Cardiac fibroblast (primary cell): ENCODE measurements at regions not wholly inside any gene's neighbourhood (a gene's known extent, or its start where the extent isn't known, plus 50 kb on each side); places are given as distances from the start of the nearest gene placed in this dataset.
A peak's percentile ranks its signal among the peaks of the same experiment; 100 is the strongest.

Experiments
- DNase-seq, 2 donors: peaks; one replicate each; pipeline versions ENCODE4 v3.0.0 to v3.0.0-alpha.2; 2010; ENCODE audit warnings: low read depth in 2 of 2
- H3K4me3 ChIP-seq, 2 donors: replicated peaks in 1 of 2; 1 replicate in 1 of 2; 2 replicates in 1 of 2; pipeline ENCODE4 v1.5.1; 2011; ENCODE audit warnings: low read depth in 2 of 2, low read length in 2 of 2, mild to moderate bottlenecking in 2 of 2, moderate library complexity in 1 of 2
- TF ChIP-seq, protein P1 (sequence below): IDR thresholded peaks from one replicate; pipeline ENCODE4 v1.5.1; 2011; ENCODE audit warnings: low read depth, mild to moderate bottlenecking, low read length, inconsistent platforms

DNA sequence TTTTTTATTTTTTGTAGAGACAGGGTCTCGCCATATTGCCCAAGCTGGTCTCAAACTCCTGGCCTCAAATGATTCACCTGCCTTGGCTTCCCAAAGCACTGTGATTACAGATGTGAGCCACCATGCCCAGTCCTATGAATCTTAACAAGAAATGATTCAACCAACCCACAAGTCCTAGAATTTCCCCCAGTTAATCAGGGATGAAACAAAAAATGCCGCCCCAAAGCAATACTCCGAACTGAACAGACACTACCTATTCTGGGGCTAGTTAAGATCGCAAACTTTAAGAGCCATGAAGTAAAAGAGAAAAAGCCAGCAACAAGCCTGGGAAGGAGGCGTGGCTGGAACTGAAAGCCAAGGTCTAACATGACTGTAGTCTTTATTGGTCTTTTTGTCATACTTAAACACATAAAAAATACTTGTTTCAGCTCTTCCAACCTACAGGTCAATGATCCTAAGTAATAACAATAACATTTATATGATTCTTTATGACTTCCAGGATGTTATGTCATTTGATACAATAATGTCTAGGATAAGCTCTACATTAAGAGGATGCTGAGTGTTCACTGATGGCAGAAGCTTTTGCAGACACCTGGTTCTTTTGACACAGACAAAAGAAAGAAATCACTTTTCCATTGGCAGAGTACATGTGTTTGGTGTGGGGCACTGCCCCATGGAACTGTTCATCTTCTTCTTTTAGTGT is 361.1 kb upstream of the TLE4 start:
- no peak overlapping the region for H3K4me3 ChIP-seq
- TF ChIP-seq, protein P1, sequence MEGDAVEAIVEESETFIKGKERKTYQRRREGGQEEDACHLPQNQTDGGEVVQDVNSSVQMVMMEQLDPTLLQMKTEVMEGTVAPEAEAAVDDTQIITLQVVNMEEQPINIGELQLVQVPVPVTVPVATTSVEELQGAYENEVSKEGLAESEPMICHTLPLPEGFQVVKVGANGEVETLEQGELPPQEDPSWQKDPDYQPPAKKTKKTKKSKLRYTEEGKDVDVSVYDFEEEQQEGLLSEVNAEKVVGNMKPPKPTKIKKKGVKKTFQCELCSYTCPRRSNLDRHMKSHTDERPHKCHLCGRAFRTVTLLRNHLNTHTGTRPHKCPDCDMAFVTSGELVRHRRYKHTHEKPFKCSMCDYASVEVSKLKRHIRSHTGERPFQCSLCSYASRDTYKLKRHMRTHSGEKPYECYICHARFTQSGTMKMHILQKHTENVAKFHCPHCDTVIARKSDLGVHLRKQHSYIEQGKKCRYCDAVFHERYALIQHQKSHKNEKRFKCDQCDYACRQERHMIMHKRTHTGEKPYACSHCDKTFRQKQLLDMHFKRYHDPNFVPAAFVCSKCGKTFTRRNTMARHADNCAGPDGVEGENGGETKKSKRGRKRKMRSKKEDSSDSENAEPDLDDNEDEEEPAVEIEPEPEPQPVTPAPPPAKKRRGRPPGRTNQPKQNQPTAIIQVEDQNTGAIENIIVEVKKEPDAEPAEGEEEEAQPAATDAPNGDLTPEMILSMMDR: no peak
- DNase-seq: no peak

DNA sequence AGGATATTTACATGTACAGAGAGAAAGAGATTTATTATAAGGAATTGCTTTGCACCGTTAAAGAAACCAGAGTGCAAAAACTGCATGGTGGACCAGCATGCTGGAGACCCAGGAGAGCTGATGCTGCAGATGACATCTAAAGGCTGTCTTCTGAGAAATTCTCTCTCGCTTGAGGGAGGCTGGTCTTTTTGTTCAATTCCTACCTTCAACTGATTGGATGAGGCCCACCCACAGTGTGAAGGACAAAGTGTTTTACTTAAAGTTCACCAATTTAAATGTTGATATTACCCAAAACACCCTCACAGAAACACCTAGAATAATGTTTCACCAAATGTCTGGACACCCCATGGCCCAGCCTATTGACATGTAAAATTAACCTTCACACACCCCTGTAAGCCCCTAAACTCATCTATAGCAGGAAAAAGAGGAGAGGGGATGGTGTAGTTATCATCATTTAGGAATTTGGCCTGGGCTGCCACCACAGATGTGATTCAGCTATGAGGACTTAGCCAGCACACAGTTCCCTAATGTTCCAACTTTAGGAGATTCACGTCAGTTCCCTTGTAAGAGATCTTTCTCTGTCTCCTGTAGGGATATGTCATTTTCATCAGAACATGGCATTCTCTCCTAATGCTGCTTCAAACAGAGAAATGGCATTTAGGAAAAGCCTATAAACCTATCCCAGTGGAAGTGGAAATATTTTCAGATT is 358.2 kb upstream of the TLE4 start:
- peak in 1 of 2 donors; percentile 50 for DNase-seq
- TF ChIP-seq, protein P1: no peak
- no peak overlapping the region for H3K4me3 ChIP-seq

DNA sequence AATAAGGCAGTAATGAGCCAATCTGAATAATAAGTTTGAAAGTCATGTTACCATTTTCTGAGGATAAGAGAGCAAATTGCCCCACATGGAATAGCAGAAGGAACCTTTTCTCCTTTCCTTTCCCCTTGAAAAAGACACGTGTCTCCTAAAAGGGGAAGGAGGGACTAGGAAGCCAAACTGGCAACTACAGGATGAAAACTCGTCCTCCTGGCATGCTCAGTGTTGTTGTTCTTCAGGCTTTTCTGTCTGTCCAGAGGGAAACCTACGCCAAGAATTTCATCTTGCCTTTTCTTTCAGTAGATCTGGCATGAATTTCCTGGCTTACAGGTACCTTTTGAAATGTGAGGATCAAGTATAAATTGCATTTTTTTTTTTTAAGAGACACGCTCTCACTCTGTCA is 355.9 kb upstream of the TLE4 start:
- H3K4me3 ChIP-seq: no peak overlapping the region
- DNase-seq: no peak
- TF ChIP-seq, protein P1: no peak

DNA sequence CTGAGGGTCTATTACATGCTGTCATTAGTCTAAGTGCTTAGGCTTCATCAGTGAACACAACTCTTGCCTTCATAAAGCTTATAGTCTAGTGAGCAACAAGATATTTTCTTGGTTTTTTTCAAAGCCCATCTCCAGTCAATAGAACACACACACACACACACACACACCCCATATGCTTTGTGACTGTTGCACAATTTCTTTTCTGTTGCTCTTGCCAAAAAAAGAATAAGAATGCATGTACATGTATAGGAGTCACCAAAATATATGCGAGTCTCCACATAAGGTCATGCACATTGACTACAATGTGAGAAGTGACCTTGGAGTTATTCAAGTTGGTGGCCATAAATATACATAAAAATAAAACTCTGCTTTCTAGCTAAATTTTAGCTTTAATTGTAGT is 351.5 kb upstream of the TLE4 start:
- no peak overlapping the region for H3K4me3 ChIP-seq
- TF ChIP-seq, protein P1: no peak
- DNase-seq: peak in 1 of 2 donors; percentile 48

DNA sequence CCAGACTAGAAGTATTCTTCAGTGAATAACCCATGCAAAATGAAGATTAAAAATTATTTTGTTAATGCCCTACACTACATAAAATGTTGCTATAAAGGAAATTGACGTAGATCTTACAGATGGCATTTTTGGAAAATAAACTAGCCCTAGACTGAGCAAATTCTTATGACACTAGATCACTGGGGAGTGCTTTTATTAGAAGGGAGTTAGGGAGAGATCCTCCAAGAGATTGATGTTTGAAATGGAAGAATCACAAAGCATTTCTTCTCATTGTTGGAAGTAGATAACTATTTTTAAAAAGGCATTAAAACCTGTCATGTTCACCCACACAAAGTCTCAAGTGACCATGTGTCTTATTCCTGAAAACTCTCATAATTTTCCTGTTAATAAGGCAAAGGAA is 351.1 kb upstream of the TLE4 start:
- peak in 1 of 2 donors; percentile 68 for DNase-seq
- TF ChIP-seq, protein P1: no peak
- no peak overlapping the region for H3K4me3 ChIP-seq

DNA sequence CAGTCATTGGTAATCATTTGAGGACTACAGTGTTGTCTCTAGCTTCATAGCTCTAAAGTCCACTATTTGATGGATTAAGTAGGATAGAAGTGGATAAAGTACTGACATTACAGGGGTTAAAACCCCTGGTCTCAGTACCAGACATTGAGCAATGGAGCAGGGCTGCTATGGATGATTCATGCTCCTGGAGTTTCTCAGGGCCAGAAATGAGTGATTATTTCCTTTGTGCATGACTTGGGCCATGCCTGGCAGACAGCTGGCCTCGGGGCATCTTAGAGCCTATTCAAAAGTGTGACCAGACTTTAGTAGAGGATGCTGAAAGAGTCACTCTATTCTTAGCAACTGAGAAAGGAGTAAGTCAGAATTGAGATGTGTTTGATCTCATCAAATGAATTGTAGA is 350.7 kb upstream of the TLE4 start:
- DNase-seq: peak; percentile 81 to 91
- H3K4me3 ChIP-seq: no peak overlapping the region
- TF ChIP-seq, protein P1: no peak
